B cell (primary cell): ENCODE measurements at regions not wholly inside any gene's neighbourhood (a gene's known extent, or its start where the extent isn't known, plus 50 kb on each side); places are given as distances from the start of the nearest gene placed in this dataset.

Experiments used
- EZH2 ChIP-seq: IDR thresholded peaks from 2 replicates; pipeline ENCODE4 v1.6.1; 2012; ENCODE audit warnings: borderline replicate concordance, low read depth, mild to moderate bottlenecking, moderate library complexity, low read length; ENCODE audit not compliant: insufficient read depth, poor library complexity, severe bottlenecking
- TF ChIP-seq, protein P1 (sequence below): fragments of 200-600 bp; IDR thresholded peaks from one replicate; pipeline ENCODE4 v1.8.0; 2022; ENCODE audit warnings: antibody characterized with exemption, mild to moderate bottlenecking

DNA sequence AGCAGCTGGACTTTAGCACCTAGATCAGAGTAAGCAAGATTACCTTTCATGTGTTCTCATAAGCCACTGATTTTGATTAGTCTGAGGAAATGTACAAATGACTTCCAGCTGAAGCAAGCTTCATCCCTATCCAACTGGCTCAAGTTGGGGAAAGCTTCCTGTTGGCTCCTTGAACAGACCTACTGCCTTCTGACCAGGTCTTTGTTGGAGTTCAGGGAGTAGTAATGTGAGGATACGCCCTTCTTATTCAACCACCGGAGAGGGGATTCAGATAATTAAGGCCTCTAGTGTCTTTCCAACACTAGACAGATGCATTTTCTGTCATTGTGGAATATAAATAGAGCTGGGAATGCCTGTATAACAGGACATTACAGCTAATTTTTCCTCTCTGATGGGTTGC is 268.9 kb downstream of the TGFB2 start:
- TF ChIP-seq, protein P1, sequence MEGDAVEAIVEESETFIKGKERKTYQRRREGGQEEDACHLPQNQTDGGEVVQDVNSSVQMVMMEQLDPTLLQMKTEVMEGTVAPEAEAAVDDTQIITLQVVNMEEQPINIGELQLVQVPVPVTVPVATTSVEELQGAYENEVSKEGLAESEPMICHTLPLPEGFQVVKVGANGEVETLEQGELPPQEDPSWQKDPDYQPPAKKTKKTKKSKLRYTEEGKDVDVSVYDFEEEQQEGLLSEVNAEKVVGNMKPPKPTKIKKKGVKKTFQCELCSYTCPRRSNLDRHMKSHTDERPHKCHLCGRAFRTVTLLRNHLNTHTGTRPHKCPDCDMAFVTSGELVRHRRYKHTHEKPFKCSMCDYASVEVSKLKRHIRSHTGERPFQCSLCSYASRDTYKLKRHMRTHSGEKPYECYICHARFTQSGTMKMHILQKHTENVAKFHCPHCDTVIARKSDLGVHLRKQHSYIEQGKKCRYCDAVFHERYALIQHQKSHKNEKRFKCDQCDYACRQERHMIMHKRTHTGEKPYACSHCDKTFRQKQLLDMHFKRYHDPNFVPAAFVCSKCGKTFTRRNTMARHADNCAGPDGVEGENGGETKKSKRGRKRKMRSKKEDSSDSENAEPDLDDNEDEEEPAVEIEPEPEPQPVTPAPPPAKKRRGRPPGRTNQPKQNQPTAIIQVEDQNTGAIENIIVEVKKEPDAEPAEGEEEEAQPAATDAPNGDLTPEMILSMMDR: no peak
- TF ChIP-seq EZH2: no peak
